IPS-18a (cell line): ENCODE measurements at regions not wholly inside any gene's neighbourhood (a gene's known extent, or its start where the extent isn't known, plus 50 kb on each side); places are given as distances from the start of the nearest gene placed in this dataset.
"Not testable (repeated sequence)": the region's sequence is repeated elsewhere in the genome, so short reads cannot be mapped to it uniquely, and the experiment has no call there.

Experiments
- H3K27ac ChIP-seq: one replicate; pipeline ENCODE4 v1.5.1; 2013; ENCODE audit warnings: low read length
- H3K27me3 ChIP-seq: one replicate; pipeline ENCODE4 v1.6.1; 2013; ENCODE audit warnings: mild to moderate bottlenecking, low read length; ENCODE audit not compliant: control insufficient read depth, insufficient read depth
- H3K36me3 ChIP-seq: one replicate; pipeline ENCODE4 v1.6.1; 2013; ENCODE audit warnings: low read depth, low read length; ENCODE audit not compliant: control insufficient read depth
- H3K4me1 ChIP-seq: one replicate; pipeline ENCODE4 v1.6.1; 2013; ENCODE audit warnings: low read depth, low read length; ENCODE audit not compliant: control insufficient read depth
- H3K4me3 ChIP-seq: one replicate; pipeline ENCODE4 v1.5.1; 2013; ENCODE audit warnings: low read length
- H3K9ac ChIP-seq: one replicate; pipeline ENCODE4 v1.6.1; 2013; ENCODE audit warnings: mild to moderate bottlenecking, low read length, moderate library complexity
- H3K9me3 ChIP-seq: one replicate; pipeline ENCODE4 v1.6.1; 2013; ENCODE audit warnings: low read depth, low read length; ENCODE audit not compliant: control insufficient read depth

GRCh38 chr3:59494969-59495368 lies 445.1 kb upstream of the CFAP20DC start:
- not testable (repeated sequence) for H3K9ac ChIP-seq, H3K4me3 ChIP-seq, H3K9me3 ChIP-seq, H3K27ac ChIP-seq, H3K4me1 ChIP-seq, H3K36me3 ChIP-seq, H3K27me3 ChIP-seq

GRCh38 chr3:59486520-59486919 lies 436.7 kb upstream of the CFAP20DC start:
- Histone ChIP-seq H3K4me3 (no peak overlapping the region), H3K4me1 (peaks cover 7% of the 10 kb centered on the region), H3K27me3 (no peaks in the 10 kb centered on the region), H3K36me3 (no peaks in the 10 kb centered on the region), H3K9me3 (no peaks in the 10 kb centered on the region), H3K27ac (no peak overlapping the region), H3K9ac (no peak overlapping the region)

- Histone ChIP-seq H3K27me3 (no peaks in the 10 kb centered on the region), H3K4me1 (peaks cover 7% of the 10 kb centered on the region), H3K36me3 (no peaks in the 10 kb centered on the region), H3K9ac (no peak overlapping the region), H3K4me3 (no peak overlapping the region), H3K9me3 (no peaks in the 10 kb centered on the region), H3K27ac (no peak overlapping the region)
Observed at GRCh38 chr3:59483191-59483590, 433.4 kb upstream of the CFAP20DC start.

GRCh38 chr3:59482684-59483083 lies 432.9 kb upstream of the CFAP20DC start:
- H3K27me3 ChIP-seq: no peaks in the 10 kb centered on the region
- H3K9me3 ChIP-seq: no peaks in the 10 kb centered on the region
- no peak overlapping the region for H3K4me3 ChIP-seq
- no peak overlapping the region for H3K27ac ChIP-seq
- H3K36me3 ChIP-seq: no peaks in the 10 kb centered on the region
- H3K9ac ChIP-seq: no peak overlapping the region
- peaks cover 7% of the 10 kb centered on the region for H3K4me1 ChIP-seq

- Histone ChIP-seq H3K27ac (no peak overlapping the region), H3K4me3 (no peak overlapping the region), H3K27me3 (no peaks in the 10 kb centered on the region), H3K36me3 (no peaks in the 10 kb centered on the region), H3K4me1 (peaks cover 6% of the 10 kb centered on the region), H3K9ac (no peak overlapping the region), H3K9me3 (no peaks in the 10 kb centered on the region)
Observed at GRCh38 chr3:59481776-59482400, 432.1 kb upstream of the CFAP20DC start.

GRCh38 chr3:59480486-59480995 lies 430.7 kb upstream of the CFAP20DC start:
- Histone ChIP-seq H3K27me3 (no peaks in the 10 kb centered on the region), H3K27ac (no peak overlapping the region), H3K4me1 (no peaks in the 10 kb centered on the region), H3K36me3 (no peaks in the 10 kb centered on the region), H3K9me3 (no peaks in the 10 kb centered on the region), H3K9ac (no peak overlapping the region), H3K4me3 (no peak overlapping the region)

- Histone ChIP-seq H3K4me3 (no peak overlapping the region), H3K36me3 (no peaks in the 10 kb centered on the region), H3K9me3 (no peaks in the 10 kb centered on the region), H3K4me1 (no peaks in the 10 kb centered on the region), H3K27me3 (no peaks in the 10 kb centered on the region), H3K27ac (no peak overlapping the region), H3K9ac (no peak overlapping the region)
Observed at GRCh38 chr3:59473636-59474035, 423.8 kb upstream of the CFAP20DC start.

- H3K4me1 ChIP-seq: no peaks in the 10 kb centered on the region
- no peaks in the 10 kb centered on the region for H3K9me3 ChIP-seq
- H3K27me3 ChIP-seq: no peaks in the 10 kb centered on the region
- H3K4me3 ChIP-seq: no peak overlapping the region
- no peaks in the 10 kb centered on the region for H3K36me3 ChIP-seq
- H3K27ac ChIP-seq: no peak overlapping the region
- no peak overlapping the region for H3K9ac ChIP-seq
Observed at GRCh38 chr3:59472541-59472940, 422.7 kb upstream of the CFAP20DC start.

- H3K27ac ChIP-seq: no peak overlapping the region
- H3K9ac ChIP-seq: no peak overlapping the region
- H3K4me1 ChIP-seq: no peaks in the 10 kb centered on the region
- H3K27me3 ChIP-seq: no peaks in the 10 kb centered on the region
- no peak overlapping the region for H3K4me3 ChIP-seq
- no peaks in the 10 kb centered on the region for H3K9me3 ChIP-seq
- H3K36me3 ChIP-seq: no peaks in the 10 kb centered on the region
Observed at GRCh38 chr3:59469948-59470723, 420.3 kb upstream of the CFAP20DC start.

- H3K9ac ChIP-seq: no peak overlapping the region
- no peaks in the 10 kb centered on the region for H3K4me1 ChIP-seq
- no peaks in the 10 kb centered on the region for H3K36me3 ChIP-seq
- H3K4me3 ChIP-seq: no peak overlapping the region
- no peak overlapping the region for H3K27ac ChIP-seq
- H3K27me3 ChIP-seq: no peaks in the 10 kb centered on the region
- no peaks in the 10 kb centered on the region for H3K9me3 ChIP-seq
Observed at GRCh38 chr3:59467476-59467875, 417.7 kb upstream of the CFAP20DC start.

GRCh38 chr3:59464187-59464586 lies 414.4 kb upstream of the CFAP20DC start:
- H3K9ac ChIP-seq: no peak overlapping the region
- no peaks in the 10 kb centered on the region for H3K36me3 ChIP-seq
- no peaks in the 10 kb centered on the region for H3K4me1 ChIP-seq
- no peaks in the 10 kb centered on the region for H3K27me3 ChIP-seq
- no peaks in the 10 kb centered on the region for H3K9me3 ChIP-seq
- no peak overlapping the region for H3K27ac ChIP-seq
- no peak overlapping the region for H3K4me3 ChIP-seq

- Histone ChIP-seq H3K27ac (no peak overlapping the region), H3K27me3 (no peaks in the 10 kb centered on the region), H3K9me3 (no peaks in the 10 kb centered on the region), H3K4me3 (no peak overlapping the region), H3K9ac (no peak overlapping the region), H3K36me3 (no peaks in the 10 kb centered on the region), H3K4me1 (no peaks in the 10 kb centered on the region)
Observed at GRCh38 chr3:59463253-59463652, 413.4 kb upstream of the CFAP20DC start.
